GM21576 (cell line): ENCODE measurements at regions not wholly inside any gene's neighbourhood (a gene's known extent, or its start where the extent isn't known, plus 50 kb on each side); places are given as distances from the start of the nearest gene placed in this dataset.
"Not testable (repeated sequence)": the region's sequence is repeated elsewhere in the genome, so short reads cannot be mapped to it uniquely, and the experiment has no call there.

Experiments
- ATAC-seq: cut with Tn5 transposase; IDR thresholded peaks from one replicate; pipeline ENCODE4 v1.9.1; 2021; ENCODE audit warnings: mild to moderate bottlenecking, moderate library complexity; ENCODE audit not compliant: unreplicated experiment

DNA sequence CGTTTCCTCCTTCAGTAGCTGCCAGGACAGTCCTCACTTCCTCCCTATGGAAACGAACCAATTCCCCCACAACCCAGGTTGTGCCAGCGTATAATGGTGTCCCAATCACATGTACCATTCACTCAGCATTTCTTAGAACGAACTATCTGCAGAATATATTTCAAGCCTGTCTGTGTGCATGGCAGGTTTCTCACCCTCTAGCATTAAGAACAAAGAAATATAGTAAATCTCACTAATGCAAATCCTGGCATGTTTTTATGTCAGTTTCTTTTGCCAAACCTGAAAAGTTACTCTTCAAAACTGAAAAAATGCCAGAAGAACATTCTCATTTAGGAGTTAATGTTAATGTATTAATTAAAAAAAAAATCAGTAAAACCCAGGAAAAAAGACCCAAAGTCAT, 405.9 kb upstream of the KLF6 start:
- no peak for ATAC-seq

DNA sequence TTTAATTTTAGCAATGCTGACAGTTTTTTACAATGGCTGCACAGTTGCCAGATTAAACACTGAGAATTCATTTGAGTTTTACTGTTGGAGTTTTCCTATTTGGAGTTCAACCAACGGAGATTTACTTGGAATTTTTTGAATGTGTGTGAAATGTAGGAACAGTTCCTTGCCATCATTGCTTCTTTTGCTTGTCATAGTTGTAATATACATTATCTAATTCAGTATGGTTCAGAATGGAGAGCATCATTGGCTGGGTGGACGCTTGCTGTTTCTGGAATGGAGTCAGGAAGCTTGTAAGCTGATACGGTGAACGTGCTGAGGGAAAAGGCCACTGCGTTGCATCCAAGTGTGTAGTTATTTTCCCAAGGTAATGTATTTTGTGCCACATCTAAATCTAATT, 404.3 kb upstream of the KLF6 start:
- ATAC-seq = no peak

- ATAC-seq = no peak
These were observed 403.4 kb upstream of the KLF6 start for GRCh38 chr10:4188406-4188805.

DNA sequence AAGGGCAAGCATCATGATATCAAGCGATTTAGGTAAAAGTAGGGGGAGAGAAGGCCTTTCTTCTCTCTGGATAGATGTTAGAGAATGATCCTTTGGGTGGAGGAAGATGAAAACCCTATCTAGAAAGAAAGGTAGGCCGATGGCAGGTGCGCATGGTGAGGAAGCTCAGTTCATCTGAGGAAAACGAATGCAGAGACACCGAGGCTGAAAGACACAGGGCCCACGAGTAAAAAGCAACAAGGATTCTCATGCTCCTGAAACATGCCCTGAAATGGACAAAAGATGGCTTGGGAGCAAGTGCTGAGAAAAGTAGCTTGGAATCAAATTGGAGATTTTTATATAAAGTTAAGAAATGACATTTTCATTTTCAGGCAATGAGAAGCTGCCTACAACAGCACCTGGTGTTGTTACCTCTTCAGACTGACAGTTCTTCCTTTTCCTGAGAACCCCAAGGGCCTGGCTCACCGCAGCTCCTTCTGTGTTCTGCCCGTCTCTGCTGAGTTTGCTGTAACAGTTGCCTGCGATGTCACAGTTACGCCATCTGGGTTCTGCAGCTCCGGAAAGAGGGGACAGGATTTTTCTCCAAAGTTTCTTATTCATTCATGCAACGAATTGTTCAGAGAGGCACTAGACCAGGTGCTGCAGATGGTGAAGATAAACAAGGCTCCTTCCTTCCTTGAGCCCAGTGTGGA, 402.0 kb upstream of the KLF6 start:
- no peak for ATAC-seq

DNA sequence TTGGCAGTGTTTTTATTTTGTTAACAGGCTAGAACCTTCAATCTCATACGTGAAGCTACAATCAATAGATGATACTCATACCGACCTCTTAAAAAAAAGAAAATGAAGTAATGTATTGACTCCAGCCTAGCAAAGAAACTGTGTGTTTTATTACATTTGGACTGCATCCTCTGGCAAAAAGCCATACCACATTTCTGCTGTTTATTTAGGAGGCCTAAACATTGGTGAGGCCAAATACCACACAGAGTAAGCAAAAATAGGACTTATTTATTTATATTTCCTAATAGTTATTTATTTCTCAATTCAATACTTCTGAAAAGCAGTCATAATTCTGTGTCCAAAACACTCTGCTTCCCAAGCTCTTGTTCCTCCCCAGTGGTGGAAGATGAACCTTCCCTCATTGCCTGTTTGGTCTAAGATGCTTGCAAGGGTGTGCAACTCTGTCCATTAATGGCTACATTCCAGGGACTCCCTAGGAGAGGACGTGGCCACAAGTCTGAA, 398.8 kb upstream of the KLF6 start:
- no peak for ATAC-seq

DNA sequence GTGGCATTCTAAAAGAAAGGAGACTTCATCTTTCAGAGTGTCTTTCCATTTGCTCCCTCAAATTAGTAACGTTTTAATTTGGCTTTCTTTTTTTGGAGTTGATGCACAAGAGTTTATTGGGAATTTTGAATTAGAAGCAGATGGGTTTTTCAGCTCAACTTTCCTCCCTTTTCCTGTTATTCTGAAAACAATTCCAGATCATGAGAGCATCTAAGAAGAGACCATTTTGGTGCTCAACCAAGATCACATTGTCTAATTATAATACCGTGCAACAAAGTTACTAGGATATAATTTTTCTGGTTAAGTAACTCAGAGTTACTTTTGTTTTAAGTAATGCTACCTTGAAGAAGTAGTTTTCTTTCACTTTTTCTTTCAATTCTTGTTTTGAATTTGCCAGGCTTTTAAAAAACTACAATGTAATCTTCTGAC, 396.6 kb upstream of the KLF6 start:
- peak; percentile 77 for ATAC-seq

DNA sequence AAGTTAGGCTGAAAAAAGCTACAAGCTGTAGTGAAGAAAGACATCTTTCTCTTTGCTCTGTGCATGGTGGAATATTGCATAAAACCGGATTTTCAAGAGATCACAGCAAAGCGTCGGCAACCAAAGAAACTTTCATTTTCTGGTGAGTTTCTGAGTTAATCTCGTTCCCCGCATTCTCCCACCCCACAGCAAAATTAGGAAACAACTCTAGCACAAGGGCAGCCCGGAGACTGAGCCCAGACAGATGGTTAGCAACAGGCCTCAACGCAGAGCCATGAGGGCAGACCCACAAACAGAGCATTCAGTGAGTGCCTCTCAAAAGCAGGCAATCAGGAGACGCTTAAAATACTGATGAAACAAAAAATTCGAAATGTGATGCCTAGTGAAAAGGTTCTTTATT, 396.1 kb upstream of the KLF6 start:
- no peak for ATAC-seq

- no peak for ATAC-seq
These were observed 392.8 kb upstream of the KLF6 start for GRCh38 chr10:4177791-4178190.

DNA sequence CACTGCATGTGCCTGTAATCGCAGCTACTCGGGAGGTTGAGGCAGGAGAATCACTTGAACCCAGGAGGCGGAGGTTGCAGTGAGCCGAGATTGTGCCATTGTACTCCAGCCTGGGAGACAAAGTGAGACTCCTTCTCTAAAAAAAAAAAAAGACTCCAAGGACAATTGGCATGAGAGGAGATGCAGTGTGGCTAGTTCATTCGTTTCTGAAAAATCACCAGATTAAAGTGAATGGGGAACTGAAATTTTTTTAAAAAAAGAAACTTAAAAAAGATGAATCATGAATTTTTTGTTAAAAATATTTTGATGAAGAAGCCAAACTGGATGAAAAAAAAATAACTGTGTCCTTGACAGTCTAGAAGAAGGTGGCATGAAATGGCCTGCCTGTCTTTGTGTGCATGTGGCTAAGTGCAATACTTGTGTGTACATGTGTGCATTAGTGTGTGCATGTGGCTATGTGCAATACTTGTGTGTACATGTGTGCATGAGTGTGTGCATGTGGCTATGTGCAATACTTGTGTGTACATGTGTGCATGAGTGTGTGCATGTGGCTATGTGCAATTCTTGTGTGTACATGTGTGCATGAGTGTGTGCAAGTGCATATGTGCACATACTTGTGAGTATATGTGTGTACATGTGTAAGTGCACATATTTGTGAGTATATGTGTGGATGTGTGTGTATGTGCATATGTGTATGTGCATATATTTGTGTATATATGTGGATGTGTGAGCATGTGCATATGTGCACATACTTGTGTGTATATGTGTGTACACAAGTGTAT, 391.7 kb upstream of the KLF6 start:
- ATAC-seq = peak; percentile 31

DNA sequence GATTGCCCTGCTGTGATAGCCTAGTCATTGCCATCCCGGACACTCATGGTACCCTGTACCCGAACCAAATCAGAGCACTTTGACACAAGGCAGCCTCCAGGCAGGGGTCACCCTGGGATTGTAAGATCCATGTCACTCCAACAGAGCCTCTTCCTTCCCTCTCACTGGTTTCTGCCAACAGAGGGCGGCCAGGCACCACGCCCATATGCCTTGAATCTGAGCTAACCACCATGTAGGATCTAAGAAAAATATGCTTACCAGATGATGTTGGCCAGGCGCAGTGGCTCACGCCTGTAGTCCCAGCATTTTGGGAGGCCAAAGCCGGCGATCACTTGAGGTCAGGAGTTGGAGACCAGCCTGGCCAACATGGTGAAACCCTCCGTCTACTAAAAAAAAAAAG, 389.2 kb upstream of the KLF6 start:
- no peak for ATAC-seq

- ATAC-seq = no peak
These were observed 385.8 kb upstream of the KLF6 start for GRCh38 chr10:4170633-4171314.

DNA sequence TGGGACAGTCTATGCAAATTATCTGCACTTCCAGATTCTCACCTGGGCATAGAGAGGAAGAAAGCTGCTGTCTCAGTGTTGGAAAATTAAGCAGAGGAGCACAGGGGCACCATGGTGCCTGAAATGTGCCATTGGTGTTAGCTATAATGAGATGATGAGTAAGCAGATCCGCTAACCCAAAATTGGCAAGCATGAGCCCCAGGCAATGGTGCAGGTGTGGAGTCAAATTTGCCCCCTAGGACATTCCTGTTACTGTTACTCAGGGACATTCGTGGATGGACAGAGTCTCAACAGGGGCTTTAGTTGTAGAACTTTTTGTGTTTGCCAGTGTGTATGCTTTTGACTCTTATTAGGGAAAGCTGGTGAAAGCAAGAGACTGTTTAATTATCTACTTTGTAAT, 385.2 kb upstream of the KLF6 start:
- ATAC-seq = no peak

DNA sequence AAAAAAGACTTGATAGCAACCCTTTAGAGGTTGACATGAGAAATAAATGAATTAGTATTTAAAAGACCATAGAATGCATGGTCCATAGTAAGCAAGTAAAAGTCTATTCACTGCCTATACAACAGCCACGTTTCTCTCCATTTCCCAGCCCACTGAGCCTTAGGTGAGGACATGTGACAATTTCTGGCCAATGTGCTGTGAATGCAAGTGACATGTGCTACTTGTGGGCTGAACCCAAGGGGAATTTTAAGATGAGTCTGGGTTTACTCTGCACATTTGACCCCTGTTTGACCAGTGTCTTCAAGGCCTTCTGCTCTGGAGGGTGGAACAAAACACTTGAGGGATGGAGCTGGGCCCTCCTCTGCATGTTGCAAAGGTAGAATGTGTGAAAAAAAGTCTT, 384.4 kb upstream of the KLF6 start:
- ATAC-seq = no peak

- ATAC-seq = no peak
These were observed 382.2 kb upstream of the KLF6 start for GRCh38 chr10:4167216-4167615.

GRCh38 chr10:4162571-4163286, 377.7 kb upstream of the KLF6 start:
- ATAC-seq = no peak

DNA sequence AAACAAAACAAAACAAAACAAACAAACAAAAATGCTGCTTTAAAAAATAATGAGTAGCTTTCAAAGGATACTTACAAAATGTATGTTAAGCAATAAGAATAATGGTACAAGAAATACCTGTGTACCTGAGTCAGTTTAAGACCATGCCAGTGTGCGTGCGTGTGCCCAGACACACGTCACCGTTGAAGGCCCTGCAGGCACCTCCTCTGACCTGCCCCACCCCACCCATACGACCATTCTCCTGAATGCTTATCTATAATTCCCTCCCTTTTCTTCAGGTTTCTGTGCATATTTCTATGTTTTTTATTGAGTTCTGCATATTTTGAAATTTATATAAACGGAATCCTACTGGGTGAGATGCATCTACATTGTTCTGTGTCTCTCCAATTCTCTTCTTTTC, 374.2 kb upstream of the KLF6 start:
- ATAC-seq = no peak

DNA sequence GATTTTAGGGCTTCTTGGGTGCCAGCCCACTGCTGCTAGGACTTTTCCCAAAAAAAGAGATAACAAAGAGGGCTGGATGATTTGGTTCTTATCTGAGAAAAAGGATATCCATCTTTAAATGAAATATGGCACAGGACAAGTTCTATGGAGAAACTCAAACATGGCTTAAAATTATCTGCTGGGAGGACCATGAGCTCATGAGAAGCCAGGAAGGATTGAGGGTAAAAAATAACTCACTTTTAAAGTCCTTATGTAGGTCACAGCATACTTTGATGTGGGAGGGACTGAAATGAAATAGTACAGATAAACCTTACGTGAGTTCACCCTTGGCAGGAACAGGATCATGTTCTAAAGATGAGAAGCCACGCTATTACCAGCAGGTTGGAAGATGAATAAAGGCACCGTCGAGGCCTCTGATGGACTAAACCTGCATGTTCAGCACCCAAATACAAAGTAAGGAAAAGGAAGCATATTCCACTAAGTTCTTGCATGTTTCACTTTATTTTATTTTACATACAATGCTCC, 369.2 kb upstream of the KLF6 start:
- no peak for ATAC-seq

- ATAC-seq = no peak
These were observed 366.5 kb upstream of the KLF6 start for GRCh38 chr10:4151466-4151865.

GRCh38 chr10:4150676-4151075, 365.7 kb upstream of the KLF6 start:
- no peak for ATAC-seq

- not testable (repeated sequence) for ATAC-seq
These were observed 364.5 kb upstream of the KLF6 start for GRCh38 chr10:4149460-4149859.

DNA sequence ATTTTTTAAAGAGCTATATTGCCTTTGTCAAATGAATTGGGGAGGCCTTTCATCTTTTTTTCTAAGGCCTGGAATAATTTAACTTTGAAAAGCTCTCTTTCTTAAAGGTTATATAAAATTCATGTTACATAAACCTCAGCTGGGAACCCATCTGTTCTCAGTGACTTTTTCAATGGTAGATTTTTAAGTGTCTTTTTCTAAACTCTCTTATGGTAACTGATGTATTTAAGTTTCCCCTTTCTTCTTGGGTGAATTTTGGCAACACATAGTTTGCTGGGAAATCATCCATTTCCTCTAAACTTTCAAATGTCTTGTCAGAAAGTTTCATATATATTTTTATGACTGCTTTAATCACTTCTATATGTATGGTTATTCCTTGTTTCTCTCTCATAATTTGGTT, 362.2 kb upstream of the KLF6 start:
- no peak for ATAC-seq
